Stimulated activated CD4-positive, alpha-beta T cell treated with anti-CD3 and anti-CD28 coated beads, Interleukin-1b, Interleukin-23, amount 100 ng/mL, for 24 hours (primary cell): ENCODE measurements at regions not wholly inside any gene's neighbourhood (a gene's known extent, or its start where the extent isn't known, plus 50 kb on each side); places are given as distances from the start of the nearest gene placed in this dataset.
"Not testable (repeated sequence)": the region's sequence is repeated elsewhere in the genome, so short reads cannot be mapped to it uniquely, and the experiment has no call there.

Experiments used
- DNase-seq, 4 experiments: peaks; one replicate each; pipeline ENCODE4 v3.0.0-alpha.2; 2020; ENCODE audit warnings: low read depth in 4 of 4, low spot score in 1 of 4

GRCh38 chr2:224114428-224114827 is 75.3 kb upstream of the SERPINE2 start:
- DNase-seq, result no peak

GRCh38 chr2:224113930-224114329 is 74.8 kb upstream of the SERPINE2 start:
- not testable (repeated sequence) for DNase-seq

DNA sequence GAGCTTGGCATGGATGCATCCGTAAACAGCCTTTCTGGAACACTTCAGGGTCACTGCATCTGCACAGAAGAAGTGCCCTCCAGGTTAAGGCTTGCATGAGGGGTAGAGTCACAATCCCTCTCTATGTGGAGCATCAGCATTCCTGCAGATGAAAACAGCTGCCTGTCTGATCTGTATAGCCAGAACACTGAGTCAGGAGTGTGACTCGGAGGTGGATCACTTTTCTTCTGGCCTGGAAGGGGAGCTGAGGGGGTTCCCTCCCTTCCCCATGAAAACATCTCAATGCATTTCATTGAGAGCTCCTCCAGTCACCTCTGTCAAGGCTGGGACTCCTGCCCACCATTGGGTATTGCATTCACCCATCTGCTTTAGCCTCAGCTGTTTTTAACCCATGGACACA is 72.5 kb upstream of the SERPINE2 start:
- DNase-seq, result no peak

DNA sequence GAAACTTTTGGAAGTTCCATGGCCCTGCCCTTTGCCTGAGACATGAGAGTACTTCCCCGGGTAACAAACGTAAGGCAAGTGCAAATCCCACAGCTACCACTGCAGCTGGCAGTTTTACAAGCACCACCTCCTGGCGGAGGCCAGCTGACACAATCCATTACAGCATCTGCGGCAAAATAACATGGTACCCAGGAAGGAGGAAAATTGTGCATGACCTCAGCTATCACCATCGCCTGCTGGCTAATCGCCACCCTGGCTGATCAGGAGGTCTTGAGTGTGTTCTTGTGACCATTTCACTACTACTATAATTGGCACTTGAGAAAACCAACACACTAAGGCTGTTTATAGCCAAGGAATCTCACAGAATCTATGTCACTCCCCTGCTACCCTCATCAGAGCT is 71.7 kb upstream of the SERPINE2 start:
- no peak for DNase-seq

GRCh38 chr2:224109751-224110150 is 70.7 kb upstream of the SERPINE2 start:
- DNase-seq, result no peak

DNA sequence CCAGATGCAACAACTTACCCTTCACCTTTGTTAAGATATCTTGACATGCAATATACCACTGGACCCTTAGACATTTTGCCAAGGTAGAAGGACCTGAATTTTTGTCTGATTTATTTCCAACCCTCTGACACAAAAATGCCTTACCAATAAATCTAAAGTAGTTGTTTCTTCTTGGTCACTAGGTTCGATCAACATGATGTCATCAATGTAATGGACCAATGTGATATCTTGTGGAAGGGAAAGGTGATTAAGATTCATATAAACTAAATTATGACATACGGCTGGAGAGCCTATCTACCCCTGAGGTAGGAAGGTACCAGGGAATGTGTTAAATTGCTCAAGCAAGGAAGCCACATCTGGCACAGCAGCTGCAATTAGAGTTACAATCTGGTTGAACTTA is 67.7 kb upstream of the SERPINE2 start:
- no peak for DNase-seq

- no peak for DNase-seq
These were observed 65.7 kb upstream of the SERPINE2 start for GRCh38 chr2:224104668-224105386.

DNA sequence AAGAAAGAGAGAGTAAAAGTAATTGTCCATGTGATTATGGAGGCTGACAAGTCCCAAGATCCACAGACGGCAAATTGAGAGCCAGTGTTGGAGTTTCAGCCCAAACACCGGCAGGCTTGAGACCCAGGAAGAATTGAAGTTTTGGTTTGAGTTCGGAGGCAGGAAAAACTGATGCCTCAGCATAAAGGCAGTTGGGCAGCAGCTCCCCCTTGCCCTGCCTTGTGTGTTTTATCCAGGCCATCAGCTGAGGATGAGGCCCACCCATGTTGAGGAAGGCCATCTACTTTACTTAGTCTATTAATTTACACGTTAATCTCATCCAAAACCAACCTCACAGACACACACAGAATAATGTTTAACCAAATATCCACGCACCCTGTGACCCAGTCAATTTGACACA is 64.6 kb upstream of the SERPINE2 start:
- DNase-seq, result no peak

DNA sequence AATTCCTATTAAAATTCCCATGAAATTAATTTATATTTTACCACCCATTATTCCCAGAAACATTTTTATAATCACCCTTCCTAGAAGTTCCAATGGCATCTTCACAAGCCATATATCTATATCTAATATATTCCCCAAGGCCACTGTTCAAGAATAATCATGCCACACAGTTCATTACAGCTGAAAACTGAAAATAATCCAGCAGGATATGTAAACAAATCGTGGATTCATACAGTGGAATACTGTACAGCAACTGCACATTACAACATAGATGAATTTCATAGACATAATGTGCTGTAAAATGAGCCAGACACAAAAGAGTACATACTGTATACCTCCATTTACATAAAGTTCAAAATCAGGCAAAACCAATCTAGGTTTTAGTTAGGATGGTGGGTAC is 63.9 kb upstream of the SERPINE2 start:
- DNase-seq, result no peak

DNA sequence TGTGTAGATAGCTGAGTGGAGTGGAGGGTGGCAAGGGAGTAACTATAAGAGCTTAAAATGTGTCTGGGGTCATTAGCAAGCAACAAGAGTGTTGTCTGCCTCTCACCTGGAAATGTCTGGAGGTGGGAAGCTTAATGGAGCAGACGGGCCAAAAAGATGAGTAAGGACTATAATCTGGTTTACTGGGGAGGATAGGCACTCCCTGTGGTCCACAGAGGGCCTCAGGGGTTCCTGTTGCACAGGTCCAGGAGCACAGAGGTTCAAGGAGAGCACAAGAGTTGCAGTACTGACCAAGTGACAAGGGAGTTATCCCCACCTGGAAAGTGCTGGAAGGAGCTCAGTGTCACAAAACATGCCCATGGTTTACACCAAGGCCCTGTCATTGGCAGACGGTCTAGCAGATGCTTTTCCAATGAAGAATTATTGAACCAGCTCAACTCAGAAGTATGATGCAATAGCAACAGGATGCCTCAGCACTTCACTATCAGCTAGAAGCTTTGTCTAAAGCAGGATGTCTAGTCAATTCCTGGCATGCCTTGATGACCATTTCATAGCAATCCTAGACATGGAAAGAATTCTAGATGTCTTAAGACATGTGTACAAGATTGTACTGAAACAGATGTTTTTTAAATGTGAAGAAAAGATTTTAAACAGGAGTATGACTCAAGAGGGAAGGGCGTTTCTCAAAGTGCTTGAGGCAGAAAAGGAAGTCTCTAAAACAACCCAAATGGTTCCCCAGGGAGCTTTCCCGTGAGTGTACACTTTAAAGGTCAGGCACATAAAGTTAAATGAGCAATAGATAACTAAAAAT is 62.9 kb upstream of the SERPINE2 start:
- DNase-seq, result no peak

DNA sequence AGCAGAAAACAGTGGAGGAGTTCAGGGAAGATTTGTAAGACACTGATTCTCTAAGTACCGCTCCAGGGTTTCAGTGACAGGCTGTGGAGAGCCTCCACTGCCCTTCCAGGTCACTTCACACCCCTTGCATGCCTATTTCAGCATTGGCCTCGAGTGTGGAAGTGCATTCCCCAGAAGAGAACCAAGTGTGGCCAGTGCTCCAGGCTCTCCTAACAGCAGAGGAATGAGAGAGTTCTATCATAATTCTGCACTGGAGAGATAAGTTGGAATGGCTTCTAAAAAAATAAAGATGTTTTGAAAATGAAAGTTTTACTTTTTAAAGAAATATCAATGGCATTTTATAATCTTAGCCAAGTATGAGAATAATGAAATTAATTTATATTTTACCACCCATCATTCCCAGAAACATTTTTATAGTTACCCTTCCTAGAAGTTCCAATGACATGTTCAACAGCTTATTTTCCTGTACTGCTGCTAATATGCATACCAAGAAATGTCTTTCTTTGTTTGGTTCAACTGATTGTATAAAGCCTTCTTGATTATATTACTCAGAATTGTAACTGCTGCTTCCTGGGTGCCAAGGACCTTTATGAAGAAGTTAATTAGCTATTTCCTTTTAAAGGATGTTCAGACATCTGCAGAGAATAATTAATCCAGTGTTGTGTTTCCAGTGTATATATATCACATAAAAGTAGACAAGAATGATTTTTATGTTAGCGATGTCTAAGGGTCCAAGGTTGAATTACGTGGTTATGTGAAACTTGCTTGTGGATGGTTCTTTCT is 61.0 kb upstream of the SERPINE2 start:
- no peak for DNase-seq

DNA sequence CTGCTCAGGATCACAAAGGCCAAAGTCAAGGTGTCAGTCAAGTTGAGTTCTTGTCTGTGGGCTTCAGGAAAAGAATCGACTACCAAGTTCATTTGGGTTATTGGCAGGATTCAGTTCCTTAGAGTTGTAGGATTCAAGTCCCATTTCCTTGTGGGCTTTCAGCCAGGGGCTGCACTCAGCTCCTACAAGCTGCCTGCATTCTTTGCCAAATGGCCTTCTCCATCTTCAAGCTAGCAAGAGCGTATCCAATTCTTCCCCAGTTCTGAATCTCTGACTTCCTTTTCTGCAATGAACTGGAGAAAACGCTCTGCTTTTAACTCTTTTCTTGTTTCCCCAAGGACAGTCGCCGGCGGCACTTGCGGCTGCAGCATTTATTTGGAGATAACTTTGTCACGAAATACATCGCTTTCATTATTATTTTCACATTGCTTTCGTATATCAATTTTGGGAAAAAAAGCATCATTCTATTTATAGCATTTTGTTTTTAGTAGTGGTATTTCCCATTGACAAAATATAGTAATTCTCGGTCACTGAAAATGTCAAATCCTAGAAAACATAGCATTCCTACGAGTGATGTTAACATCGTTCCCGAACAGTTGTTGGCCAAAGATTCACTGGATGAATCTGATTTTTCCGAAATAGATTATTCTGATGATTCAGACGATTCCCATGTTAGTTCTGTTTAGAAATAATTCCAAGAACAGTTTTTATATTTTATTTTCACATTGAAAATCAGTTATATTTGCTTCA is 59.6 kb upstream of the SERPINE2 start:
- no peak for DNase-seq

DNA sequence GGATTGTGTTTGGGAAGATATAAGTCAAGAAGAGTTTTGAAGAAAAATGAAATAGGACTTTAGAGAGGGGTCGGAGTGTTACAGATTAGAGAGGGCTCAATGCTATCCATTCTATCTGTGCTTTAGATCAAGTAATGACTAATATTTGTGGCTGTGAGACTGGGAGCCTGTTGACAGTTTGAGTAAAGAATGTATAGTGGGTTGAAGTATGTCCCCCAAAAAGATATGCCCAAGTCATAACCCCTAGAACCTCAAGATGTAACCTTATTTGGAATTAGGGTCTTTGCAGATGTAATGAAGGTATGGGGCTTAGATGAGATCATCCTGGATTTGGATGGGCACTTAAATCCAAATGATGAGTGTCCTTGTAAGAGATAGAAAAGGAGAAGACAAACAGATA is 55.3 kb upstream of the SERPINE2 start:
- no peak for DNase-seq

DNA sequence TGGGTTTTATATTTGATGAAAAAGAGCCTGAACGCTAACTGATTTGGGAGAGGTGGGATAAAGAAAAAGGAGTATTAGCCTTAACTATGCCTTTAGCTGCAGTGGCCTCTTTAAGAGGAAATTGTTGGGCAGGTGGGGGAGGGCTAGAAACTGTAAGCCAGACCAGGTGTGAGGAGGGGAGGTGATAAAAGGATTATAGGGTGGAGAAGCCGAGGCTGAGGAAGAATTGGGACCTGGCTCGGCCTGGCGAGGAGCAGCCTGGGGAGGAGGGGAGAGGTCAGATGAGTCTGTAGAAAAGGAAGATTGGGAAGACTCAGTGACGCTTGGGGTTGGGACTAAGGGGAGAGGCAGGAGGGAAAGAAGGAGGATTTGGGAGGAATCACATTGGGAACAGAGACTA is 52.6 kb upstream of the SERPINE2 start:
- DNase-seq, result not testable (repeated sequence)

DNA sequence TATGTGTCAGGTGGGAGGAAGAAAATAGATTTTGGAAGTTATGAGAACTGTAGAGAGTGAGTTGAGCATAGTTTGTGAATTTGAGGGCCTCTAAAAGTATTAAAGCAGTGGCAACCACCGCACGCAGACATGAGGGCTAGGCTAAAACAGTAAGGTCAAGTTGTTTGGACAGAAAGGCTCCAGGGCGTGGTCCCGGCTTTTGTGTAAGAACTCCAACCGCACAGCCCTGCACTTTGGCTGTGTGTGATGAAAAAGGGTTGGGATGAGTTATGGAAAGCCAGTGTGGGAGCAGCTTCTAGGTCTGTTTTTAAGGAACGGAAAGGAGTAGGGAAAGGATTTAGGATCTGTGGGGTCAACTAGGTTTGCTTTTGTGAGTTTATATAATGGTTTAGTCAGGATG is 50.5 kb upstream of the SERPINE2 start:
- not testable (repeated sequence) for DNase-seq
